GM12865 (cell line): ENCODE measurements at regions not wholly inside any gene's neighbourhood (a gene's known extent, or its start where the extent isn't known, plus 50 kb on each side); places are given as distances from the start of the nearest gene placed in this dataset.

ENCODE experiments used
- DNase-seq: peaks from one replicate; pipeline ENCODE4 v3.0.0; 2010; ENCODE audit warnings: low read depth
- H3K4me3 ChIP-seq: 2 replicates; pipeline ENCODE4 v1.5.1; 2011; ENCODE audit warnings: mild to moderate bottlenecking, low read depth, low read length, control low read depth
- CTCF ChIP-seq: IDR thresholded peaks from 2 replicates; pipeline ENCODE4 v1.5.1; 2011; ENCODE audit warnings: low read length, control low read depth, low read depth, inconsistent platforms; ENCODE audit not compliant: insufficient read depth; ENCODE audit errors: missing control alignments

- no peak for DNase-seq
- no peak overlapping the region for H3K4me3 ChIP-seq
- no peak for TF ChIP-seq CTCF
Measured at GRCh38 chr11:127710831-127711230, 710.3 kb upstream of the KIRREL3 start.

- TF ChIP-seq CTCF = no peak
- no peak overlapping the region for H3K4me3 ChIP-seq
- DNase-seq = no peak
Measured at GRCh38 chr11:127709960-127710359, 709.4 kb upstream of the KIRREL3 start.

- DNase-seq = no peak
- no peak for TF ChIP-seq CTCF
- H3K4me3 ChIP-seq = no peak overlapping the region
Measured at GRCh38 chr11:127693686-127694085, 693.1 kb upstream of the KIRREL3 start.

- no peak for TF ChIP-seq CTCF
- no peak overlapping the region for H3K4me3 ChIP-seq
- no peak for DNase-seq
Measured at GRCh38 chr11:127683321-127683720, 682.8 kb upstream of the KIRREL3 start.

- no peak for DNase-seq
- no peak overlapping the region for H3K4me3 ChIP-seq
- TF ChIP-seq CTCF = no peak
Measured at GRCh38 chr11:127679816-127680545, 679.4 kb upstream of the KIRREL3 start.

- TF ChIP-seq CTCF = no peak
- no peak for DNase-seq
- H3K4me3 ChIP-seq = no peak overlapping the region
Measured at GRCh38 chr11:127678631-127679030, 678.1 kb upstream of the KIRREL3 start.
